KBM-7 (cell line): ENCODE measurements at regions not wholly inside any gene's neighbourhood (a gene's known extent, or its start where the extent isn't known, plus 50 kb on each side); places are given as distances from the start of the nearest gene placed in this dataset.

Experiments used
- DNase-seq: peaks from one replicate; pipeline ENCODE4 v3.0.0-alpha.2; 2015
- in situ Hi-C: fragments of 300-500 bp; cut with MboI; formaldehyde crosslinking; loops from 2 replicates; pipeline ENCODE4 v1.14.3; 2020; ENCODE audit warnings: low sequenced_read_pairs, low pct_unique_long_range_greater_than_20kb, mixed read lengths

DNA sequence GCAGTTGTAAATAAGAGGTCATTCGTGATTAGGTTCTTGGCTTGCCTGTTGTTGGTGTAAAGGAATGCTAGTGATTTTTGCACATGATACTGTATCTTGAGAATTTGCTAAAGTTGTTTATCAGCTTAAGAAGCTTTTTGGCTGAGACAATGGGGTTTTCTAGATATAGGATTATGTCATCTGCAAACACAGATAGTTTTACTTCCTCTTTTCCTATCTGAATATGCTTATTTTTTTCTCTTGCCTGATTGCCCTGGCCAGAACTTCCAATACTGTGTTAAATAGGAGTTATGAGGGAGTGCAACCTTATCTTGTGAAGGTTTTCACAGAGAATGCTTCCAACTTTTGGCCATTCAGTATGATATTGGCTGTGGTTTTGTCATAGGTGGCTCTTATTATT lies 576.1 kb upstream of the RGS18 start:
- peak; percentile 79 for DNase-seq
- in situ Hi-C loops, result no loop called here

DNA sequence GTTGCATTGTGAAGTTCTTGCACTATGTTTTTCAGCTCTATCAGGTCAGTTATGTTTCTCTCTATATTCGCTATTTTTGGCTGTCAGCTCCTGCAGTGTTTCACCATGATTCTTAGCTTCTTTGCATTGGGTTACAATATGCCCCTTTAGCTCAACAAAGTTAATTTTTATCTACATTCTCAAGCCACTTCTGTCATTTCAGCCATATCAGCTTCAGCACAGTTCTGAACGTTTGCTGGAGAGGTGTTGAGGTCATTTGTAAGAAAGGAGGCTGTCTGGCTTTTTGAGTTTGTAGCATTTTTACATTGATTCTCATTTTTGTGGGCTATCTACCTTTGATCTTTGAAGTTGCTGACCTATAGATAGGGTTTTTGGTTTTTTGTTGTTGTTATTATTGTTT lies 573.2 kb upstream of the RGS18 start:
- DNase-seq, result no peak
- in situ Hi-C loops, result no loop called here

DNA sequence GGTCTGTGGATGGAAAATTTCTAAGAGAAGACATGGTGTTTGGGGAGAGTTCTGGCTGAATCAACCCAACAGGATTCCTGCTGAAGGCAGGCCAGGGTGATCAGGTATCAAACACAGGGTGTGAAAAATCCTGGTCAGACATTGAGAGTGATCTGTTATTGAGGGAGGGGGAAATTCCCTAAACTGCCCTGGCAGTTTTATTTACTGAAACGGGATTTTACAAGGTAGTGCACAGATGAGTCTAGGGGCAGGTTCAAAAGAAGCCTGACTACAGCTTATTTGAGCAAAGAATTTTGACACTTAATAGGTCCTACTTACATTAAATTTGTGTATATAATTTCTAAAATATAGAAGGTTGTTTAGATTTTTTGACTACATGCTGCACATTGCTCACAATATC lies 569.4 kb upstream of the RGS18 start:
- DNase-seq, result no peak
- in situ Hi-C loops, result no loop called here

DNA sequence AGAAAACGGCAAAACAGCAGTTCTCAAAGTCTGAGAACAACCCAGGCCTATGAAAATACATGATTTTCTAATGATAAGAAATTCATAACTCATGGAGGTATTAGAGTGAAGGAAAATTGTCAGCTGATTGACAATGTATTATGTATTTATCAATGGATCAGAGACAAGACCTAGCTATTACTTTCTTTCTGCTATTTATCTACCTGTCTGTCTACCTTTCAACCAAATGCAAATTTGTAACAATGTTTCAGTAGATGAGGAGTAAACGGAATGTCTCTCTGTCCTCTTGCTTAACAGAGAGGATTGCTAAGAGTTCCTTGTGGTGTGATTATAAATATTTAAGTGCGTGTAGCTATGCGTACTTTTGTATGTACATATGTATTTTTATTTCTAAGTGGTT lies 568.7 kb upstream of the RGS18 start:
- in situ Hi-C loops, result no loop called here

DNA sequence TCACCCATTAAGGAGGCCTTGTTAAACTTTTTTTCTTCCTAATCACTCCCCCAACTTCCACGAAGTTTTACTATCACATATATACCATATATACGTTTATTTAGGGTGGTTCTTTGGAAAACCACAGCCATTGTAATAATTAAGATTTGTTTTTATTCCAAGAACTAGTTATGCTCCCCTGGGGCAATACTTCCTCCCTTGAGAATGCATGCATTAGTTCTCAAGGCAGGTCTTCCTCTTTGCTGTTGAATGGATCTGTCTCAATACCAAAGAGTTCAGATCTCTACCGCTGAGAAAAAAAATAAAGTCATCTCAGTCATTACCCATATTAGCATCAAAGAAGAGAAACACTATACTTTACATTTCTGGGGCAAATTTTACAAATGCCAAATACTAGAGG lies 567.7 kb upstream of the RGS18 start:
- in situ Hi-C loops, result no loop called here
- DNase-seq, result peak; percentile 63

More for the DNA sequence above, 568.7 kb upstream of the RGS18 start:
- no peak for DNase-seq

DNA sequence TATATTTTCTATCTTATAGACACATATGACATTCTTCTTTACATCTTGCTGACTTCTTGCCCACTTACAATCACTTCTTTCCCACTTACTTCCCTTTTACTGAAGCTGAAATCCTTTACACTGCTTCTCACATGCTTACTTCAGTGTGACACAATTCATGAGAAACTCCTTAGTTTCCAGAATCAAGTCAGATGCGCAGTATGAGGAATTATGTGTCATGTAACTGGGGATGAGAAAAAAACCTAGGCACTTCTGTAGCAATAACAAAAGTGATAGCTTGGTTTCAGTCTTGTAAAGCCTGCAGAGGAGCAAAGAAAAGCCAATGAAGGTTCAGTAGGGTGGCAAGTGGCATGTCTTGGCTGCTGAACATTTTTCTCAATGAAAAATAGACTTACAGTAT lies 566.2 kb upstream of the RGS18 start:
- in situ Hi-C loops, result no loop called here
- DNase-seq, result peak; percentile 38

DNA sequence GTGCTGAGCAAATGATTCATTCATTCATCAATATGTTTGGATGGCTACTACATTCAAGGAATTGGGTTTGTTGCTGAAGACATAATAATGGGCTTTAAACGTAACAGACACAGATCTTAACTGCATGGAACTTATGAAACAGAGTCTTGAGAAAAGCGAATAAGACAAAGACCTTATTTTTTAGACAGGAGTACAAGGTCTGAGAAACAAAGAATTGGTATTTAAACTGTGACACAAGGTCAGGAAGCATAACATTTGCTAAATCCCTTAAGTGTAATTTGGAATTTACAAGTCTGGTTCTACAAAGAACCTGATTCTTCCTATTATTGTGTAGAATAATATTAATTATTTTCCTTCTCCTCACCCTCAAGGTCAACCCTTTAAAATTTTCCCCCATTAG lies 565.4 kb upstream of the RGS18 start:
- in situ Hi-C loops, result no loop called here
- no peak for DNase-seq

DNA sequence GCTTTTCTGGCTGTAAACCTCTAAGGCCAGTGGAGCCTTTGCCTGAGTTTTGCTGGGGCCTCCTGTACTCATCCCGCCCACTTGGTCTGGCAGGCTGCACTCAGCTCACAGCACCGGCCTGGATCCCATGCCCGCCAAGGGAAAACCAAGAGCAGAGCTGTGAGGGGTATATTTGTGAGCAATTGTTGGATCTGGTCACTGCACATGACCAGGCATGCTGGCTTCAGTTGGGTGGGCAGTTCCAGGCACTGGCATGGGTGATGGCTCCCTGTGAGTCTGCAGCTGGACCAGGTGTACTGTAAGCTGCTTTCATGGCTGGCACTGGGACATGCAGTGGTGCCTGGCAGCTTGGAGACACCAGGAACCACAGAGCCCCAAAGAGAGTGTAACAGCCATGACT lies 563.1 kb upstream of the RGS18 start:
- in situ Hi-C loops, result no loop called here
- no peak for DNase-seq

DNA sequence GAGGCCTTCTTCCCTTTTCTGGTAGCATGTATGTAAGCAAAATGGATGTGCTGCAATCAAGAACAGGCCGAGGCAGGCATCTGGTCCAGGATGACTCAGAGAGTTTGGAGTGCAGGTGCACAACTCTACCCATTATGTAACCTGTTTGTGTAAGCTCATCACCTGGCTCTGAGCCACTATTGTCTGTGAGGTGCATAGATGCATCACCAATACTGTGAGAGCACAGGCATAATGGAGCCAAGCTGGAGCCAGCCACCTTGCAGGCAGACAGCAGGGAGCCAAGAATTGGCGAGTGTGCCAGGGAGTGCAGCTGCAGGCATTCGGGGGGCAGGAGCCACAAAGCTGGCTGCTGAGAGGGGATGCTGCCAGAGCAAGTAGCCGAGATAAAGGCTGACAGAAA lies 549.9 kb upstream of the RGS18 start:
- in situ Hi-C loops, result no loop called here
- DNase-seq, result no peak

DNA sequence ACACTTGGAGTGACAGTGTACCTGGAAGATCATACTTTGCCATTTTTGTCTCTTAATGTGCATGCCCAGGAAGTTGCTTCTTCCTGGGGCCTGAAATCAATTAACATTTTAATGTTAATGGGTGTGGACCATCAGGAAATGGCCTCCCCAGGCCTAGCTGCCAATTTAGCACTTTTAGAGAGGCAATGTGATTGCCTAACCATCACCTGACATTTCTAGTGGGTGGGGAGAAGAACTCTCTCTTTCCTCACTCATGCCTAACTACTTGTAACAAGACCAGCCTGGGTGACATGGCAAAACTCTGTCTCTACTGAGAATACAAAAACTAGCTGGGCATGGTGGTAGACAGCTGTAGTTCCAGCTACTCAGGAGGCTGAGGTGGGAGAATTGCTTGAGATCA lies 549.0 kb upstream of the RGS18 start:
- no peak for DNase-seq
- in situ Hi-C loops, result no loop called here

DNA sequence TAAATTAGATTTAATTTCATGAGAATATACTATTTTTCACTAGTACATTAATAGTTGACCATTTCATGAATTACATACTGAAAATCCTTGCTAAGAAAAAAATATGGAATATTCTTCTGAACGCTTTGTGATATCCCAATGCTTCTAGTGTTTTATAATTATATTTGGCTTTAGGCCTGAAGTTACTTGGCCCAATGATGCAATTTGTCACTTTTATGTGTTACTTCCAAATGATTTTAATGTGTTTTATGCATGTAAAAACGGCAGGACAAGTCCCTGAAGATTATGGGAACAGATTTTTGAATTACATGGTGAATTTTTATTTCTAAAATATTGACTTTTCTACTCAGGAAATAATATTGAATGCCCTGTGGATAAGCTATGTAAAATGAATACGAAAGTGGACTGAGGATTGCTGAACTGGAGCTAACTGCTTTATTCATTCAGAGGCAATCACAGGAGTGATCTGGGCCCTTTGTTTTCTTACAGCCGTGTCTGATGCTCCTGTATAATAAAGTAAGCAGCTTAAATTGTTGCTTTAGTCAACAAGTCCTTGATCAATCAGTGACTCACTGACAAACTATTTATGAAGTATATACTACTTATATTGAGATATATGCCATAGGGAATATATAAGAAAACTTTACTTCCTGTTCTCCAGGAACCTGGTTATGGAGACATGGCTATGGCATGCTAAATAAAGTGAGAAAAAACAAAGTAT lies 543.0 kb upstream of the RGS18 start:
- in situ Hi-C loops, result no loop called here
- DNase-seq, result no peak

DNA sequence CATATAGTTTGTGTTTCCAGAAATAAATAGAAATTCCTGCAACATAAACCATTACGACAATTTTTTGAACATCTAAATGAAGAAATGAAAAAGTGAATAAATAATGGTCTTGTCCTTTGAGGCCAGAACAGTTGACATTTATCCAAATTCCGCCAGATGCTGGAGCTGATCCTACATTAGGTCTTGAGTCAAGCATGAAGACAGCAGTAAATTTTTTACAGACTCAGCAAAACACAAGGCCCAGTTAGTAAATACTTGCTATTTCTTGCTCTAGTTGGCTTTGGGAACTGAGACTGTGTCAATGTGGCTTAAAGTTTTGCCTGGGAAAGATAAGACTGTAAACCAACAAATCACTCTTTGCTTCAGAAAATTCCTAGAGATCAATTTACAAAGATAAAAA lies 540.1 kb upstream of the RGS18 start:
- DNase-seq, result no peak
- in situ Hi-C loops, result no loop called here

DNA sequence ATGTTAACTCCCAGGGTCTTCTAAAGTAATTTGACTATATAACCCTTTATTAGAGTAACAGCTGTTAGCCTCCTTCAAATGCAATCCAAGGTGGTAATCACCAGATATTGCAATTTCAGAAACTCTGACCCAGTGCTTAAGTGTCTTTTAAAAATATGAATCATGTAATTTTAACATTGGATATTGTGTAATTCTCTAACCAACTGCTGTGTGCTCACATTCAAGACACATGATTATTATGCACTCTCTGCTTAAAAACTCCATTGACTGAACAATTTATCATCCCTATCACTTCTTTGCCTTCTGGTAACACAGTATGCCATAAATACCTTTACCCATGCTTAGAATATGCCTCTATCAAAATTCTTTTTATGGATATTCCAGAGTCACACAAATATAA lies 537.4 kb upstream of the RGS18 start:
- in situ Hi-C loops, result no loop called here
- no peak for DNase-seq

DNA sequence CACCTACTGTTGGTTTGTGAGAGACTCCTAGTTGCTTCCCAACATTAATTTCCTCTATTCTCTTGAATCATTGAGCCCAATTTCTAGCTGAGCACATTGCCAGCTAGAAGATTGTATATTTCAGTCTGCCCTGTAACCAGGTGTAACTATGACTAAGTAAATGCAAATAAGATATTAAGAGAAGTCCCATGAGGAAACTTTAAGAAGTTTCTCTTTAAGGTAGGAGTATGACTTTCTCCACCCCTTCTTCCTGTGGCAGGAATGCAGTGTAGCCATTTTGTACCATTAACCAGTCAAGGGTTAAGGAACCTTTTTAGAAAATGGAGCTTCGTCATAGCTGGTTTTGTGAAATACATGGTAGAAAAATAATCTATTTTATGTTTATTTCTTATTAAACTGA lies 534.2 kb upstream of the RGS18 start:
- DNase-seq, result no peak
- in situ Hi-C loops, result no loop called here

DNA sequence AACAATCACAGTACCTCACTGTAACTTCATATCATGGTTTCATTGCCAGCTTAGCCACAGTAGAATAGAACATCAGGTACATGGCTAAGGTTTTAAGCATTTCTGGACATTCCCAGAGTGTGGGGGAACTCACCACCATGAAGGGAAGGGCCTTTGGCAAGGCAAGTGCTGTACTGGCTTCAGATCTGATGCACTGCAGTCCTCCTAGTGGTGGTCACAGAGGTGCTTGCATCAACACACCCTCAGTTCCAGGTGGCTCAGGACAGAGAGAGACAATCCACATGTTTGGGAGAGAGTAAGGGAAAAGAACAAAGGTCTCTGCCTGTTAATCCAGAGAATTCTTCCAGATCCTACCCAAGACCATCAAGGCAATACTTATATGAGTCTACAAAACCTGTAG lies 528.4 kb upstream of the RGS18 start:
- no peak for DNase-seq
- in situ Hi-C loops, result no loop called here

DNA sequence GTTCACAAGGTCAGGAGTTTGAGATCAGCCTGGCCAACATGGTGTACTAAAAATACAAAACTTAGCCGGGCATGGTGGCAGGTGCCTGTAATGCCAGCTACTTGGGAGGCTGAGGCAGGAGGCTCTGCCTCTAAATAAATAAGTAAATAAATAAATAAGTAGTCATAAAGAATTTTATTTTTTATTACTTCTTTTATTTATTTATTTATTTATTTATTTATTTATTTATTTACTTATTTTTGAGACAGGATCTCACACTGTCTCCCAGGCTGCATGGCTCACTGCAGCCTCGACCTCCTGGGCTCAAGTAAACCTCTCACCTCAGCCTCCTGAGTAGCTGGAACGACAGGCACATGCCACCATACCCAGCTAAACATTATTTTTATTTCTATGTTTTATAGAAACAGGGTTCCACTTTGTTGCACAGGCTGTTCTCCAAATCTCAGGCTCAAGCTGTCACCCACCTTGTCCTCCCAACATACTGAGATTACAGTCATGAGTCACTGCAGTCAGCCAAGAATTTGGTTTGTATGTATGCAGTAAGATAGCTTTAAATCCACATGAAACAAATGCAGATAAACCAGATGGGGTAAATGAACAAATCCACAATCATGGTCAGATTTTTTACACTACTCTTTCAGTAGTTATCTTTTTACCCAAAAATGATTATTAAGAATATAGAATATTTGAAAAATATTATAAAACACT lies 523.3 kb upstream of the RGS18 start:
- in situ Hi-C loops, result no loop called here
- no peak for DNase-seq

DNA sequence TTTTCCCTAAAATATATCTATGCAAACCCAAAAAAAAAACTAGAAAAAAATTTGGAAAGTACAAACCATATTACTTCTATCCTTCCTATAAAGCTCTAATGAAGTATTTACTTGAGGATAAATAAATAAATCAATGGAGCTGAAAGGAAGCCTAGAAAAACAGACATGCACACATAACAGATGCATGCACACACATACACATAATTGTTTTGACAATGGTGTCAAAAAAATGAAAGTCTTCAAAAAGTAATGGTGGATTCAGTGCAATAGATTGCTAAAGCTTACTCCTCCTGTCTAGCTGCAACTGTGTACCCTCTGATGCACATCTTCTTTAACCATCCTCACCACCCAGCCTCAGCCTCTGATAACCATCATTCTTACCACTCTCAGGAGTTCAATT lies 521.9 kb upstream of the RGS18 start:
- no peak for DNase-seq
- in situ Hi-C loops, result no loop called here

DNA sequence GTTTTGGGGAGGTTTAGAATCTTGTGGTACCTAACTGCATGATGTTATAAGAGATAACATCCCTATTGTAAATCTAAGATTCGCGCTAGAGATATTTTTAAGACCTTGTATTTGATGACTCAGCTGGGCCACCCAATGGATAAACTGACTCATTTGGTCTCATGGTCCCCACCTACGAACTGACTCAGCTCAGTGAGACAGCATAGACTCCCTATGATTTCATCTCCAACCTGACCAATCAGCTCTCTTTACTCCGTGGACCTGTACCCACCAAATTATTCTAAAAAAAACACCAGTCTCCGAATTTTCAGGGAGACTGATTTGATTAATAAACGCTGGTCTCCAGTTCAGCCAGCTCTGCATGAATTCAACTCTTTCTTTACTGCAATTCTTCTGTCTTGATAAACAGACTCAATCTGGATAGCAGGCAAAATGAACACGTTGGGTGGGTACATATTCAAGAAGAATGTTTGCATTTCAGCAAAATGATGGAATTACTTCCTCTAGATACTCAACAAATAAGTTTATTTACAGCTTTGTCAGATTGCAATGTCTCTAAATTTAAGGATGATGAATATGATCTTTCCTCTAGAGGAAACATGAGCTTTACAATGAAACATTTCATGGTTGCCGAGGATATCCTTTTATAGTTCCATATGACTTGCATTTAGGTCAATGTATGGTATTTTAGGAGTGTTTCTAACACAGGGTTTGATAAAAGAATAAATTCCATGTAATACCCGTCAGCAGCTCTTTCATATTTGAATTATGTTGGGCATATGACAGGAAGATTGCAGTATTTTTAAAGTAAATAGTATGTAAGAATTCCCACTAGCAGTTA lies 516.6 kb upstream of the RGS18 start:
- in situ Hi-C loops, result no loop called here
- DNase-seq, result no peak

DNA sequence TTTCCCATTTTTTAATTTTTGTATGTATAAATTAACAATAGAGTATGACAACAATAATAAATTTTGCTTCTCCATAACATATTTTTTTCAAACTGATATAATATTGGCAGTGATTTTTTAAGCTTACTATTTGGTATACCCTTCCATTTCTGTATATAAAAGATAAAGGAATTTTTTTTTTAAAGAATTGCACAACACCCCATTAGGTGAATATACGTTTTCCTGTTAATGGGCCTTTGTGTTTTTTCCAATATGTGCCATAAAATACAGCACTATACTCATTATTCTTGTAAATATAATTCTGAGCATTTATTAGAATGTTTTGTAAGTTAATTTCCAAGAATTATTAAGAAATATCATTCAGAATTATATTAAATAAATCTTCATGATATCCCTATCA lies 515.2 kb upstream of the RGS18 start:
- no peak for DNase-seq
- in situ Hi-C loops, result no loop called here

DNA sequence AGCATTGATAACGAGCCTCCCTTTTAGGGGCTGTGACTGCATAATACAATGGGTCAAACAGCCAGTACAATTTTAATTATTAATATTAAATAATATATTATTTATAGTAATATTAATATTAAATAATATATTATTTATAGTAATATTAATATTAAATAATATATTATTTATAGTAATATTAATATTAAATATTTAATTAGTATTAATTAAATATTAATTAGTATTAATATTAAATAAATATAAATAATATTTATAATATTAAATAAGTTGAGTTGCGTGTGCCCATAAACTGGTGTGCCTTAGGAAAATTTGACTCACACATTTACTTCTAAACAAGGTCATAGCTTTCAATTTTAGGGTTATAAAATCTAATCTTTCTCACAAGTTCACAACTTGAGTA lies 509.3 kb upstream of the RGS18 start:
- in situ Hi-C loops, result no loop called here
- DNase-seq, result no peak
